SIG-M5 treated with dmso at 0.1 percent for 504 hours (cell line): ENCODE measurements at regions not wholly inside any gene's neighbourhood (a gene's known extent, or its start where the extent isn't known, plus 50 kb on each side); places are given as distances from the start of the nearest gene placed in this dataset.

Experiments used
- DNase-seq: peaks from one replicate; lab custom pipeline; 2025; ENCODE audit not compliant: unreplicated experiment; lab: John Stamatoyannopoulos, UW

DNA sequence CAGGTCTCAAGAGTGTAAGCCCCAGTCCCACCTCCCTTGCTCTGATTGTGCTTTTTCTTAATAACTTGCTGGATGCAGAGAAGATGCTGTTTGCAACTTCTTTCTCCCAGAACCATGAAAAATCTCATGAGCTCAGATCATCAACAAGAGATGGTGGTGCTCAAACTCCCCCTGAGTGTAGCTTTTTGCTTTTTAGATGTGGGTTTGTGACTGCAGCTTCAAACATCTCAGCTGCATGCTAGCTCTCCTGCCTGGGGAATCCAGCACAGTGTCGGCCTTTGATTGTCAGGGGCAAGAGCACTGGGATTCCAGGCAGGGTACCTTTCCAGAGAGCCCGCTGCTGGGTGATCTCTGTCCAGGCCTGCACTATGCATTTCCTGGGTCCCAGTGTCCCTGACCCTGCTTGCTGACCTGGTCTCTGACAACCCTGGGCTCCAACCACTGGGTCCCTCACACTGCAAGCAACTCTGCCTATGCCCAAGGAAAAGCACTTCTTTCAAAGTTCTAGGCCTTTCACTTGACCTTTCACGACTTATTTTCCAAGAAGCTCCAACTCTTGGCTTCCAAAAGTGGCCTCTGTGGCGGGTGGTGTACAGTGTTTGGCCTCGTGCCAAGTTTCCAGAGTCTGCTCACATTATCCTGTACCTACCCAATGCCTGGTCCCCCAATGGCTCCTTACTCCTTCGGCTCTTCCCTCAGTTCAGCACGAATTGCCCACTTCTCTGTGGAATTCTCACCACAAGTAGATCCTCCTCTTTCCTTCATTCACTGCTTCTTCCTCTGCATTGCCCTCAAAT lies 69.7 kb upstream of the LY86 start:
- no peak for DNase-seq

DNA sequence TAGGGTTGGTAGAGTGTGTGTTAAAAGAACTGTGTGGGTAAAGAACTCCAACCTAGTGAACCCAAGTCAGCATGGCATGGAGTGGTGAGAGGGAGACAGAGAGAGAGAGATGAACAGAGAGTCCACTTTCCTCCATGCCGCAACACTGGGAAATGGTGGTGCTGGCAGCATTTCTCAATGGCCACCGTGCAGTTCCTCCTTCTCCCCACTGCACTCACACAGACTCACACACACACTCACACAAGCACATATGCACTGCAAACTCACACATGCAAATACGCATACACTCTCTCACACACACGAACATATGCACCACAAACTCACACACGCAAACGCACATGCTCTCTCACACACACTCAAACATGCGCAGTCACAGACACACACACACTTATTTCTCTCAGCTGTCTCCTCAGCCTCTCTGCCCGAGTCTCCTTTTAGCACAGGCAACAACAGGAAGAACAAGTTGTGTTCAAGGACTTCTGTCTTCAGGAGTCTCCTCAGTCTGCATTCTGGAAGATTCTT lies 66.5 kb upstream of the LY86 start:
- DNase-seq: no peak

DNA sequence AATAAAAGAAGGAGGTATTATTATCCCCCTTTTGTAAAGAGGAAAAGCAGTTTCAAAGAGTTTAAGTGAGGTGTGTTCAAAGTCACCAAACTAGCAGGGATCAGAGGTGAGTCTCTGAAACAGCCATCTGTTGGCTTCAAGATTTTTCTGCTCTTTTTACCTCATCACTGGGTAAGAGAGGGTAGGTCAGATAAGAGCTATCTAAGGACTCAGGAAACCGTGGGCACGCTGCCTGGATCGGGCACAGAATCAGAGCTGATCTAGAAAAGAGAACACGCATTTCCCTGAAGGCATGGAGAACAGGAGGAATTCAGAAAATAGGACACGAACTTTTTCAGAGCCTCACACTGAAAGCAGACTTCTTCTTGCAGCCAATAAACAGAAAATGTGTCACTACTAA lies 65.8 kb upstream of the LY86 start:
- DNase-seq: no peak

DNA sequence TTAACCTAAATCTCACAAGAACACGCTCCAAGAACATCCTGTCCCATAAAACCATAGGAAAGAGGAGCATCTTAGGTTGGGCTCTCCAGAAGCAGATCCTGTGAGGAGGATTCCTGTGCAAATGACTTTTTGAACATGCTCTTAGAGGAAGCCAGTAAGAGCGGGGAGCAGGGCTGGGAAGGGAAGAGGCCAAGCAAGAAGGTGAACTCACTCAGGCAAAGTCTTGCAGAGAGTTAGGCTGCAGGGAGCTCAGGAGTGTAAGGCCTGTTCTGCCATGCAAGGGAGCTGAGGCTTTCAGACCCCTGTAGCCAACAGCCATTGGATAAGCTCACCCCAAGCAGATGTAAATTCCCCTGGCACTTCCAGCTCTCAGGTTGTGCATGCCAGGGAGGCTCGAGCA lies 63.6 kb upstream of the LY86 start:
- DNase-seq: no peak

GRCh38 chr6:6525933-6526332 lies 62.6 kb upstream of the LY86 start:
- no peak for DNase-seq

- no peak for DNase-seq
These were observed 59.2 kb upstream of the LY86 start for GRCh38 chr6:6529275-6529674.

GRCh38 chr6:6533176-6533575 lies 55.3 kb upstream of the LY86 start:
- no peak for DNase-seq

- no peak for DNase-seq
These were observed 54.1 kb upstream of the LY86 start for GRCh38 chr6:6534399-6534798.

GRCh38 chr6:6537488-6538260 lies 50.8 kb upstream of the LY86 start:
- no peak for DNase-seq

- no peak for DNase-seq
These were observed 50.3 kb upstream of the LY86 start for GRCh38 chr6:6538261-6538660.
